HG02840 (cell line): ENCODE measurements at regions not wholly inside any gene's neighbourhood (a gene's known extent, or its start where the extent isn't known, plus 50 kb on each side); places are given as distances from the start of the nearest gene placed in this dataset.
"Not testable (repeated sequence)": the region's sequence is repeated elsewhere in the genome, so short reads cannot be mapped to it uniquely, and the experiment has no call there.

Experiments
- ATAC-seq: cut with Tn5 transposase; IDR thresholded peaks from one replicate; pipeline ENCODE4 v1.9.1; 2021; ENCODE audit warnings: mild to moderate bottlenecking, moderate library complexity, moderate number of reproducible peaks; ENCODE audit not compliant: unreplicated experiment, low FRiP score

- ATAC-seq: no peak
Measured at GRCh38 chr13:38012096-38012495, 142.5 kb upstream of the TRPC4 start.

- ATAC-seq: no peak
Measured at GRCh38 chr13:38008636-38009035, 139.1 kb upstream of the TRPC4 start.

- no peak for ATAC-seq
Measured at GRCh38 chr13:38002606-38003005, 133.0 kb upstream of the TRPC4 start.

DNA sequence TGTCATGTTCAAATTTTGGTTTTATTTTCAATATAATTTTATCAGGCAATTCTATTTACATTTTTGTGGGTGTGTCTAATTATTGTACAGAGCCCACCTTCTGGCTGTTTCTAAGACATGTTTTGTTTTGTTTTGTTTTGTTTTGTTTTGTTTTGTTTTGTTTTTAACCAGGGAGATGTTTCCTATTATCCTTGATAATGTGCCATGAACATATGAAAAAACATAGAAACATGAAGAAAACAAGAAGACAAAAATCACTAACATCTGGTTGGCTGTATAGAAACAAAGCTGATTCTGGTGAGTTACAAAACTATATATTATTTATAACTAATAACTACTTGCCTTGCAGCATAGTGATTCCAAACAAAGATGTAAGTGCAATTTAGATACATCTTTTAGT lies 128.1 kb upstream of the TRPC4 start:
- no peak for ATAC-seq

DNA sequence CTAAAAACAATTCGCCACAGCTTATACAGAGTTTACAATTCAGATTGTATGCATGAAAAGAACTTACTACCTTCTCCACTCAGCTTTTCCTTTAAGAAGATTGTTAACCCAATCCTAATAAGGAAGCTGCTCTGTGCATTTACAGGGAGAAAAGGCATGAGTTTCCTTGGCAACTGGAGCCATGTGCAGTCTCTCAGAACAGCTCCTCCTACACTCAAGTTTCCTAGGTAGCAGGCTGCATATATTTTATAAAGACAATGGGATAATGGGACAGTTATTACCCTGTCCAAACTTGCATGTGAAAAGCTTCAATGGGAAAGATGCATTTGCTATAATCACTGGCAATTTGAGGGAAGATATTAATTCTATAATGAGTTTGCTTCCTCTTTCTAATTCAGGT lies 125.5 kb upstream of the TRPC4 start:
- ATAC-seq: no peak

- no peak for ATAC-seq
Measured at GRCh38 chr13:37986811-37987210, 117.2 kb upstream of the TRPC4 start.

- ATAC-seq: no peak
Measured at GRCh38 chr13:37985281-37985680, 115.7 kb upstream of the TRPC4 start.

GRCh38 chr13:37984357-37984756 lies 114.8 kb upstream of the TRPC4 start:
- no peak for ATAC-seq

- no peak for ATAC-seq
Measured at GRCh38 chr13:37981932-37982331, 112.4 kb upstream of the TRPC4 start.

GRCh38 chr13:37978680-37979079 lies 109.1 kb upstream of the TRPC4 start:
- no peak for ATAC-seq

DNA sequence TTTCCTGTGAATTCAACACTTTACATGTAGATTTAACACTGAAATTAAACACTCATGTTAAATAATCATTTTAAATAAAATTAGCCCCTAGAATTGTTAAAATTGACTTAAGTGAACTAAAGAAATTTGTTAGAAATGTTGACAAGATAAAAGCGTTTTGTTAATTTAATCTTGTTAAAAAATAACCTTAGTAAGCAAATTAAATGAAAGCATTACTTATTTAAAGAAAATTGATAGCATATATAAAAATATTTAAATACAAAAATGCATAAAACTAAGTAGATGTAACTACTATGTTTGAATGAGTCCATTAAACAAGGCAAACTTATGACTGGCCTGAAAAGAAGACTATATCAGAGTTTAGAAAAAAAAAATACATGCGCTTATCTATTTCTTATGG lies 99.0 kb upstream of the TRPC4 start:
- ATAC-seq: no peak

- no peak for ATAC-seq
Measured at GRCh38 chr13:37966266-37966665, 96.7 kb upstream of the TRPC4 start.

- ATAC-seq: no peak
Measured at GRCh38 chr13:37960427-37960826, 90.9 kb upstream of the TRPC4 start.

DNA sequence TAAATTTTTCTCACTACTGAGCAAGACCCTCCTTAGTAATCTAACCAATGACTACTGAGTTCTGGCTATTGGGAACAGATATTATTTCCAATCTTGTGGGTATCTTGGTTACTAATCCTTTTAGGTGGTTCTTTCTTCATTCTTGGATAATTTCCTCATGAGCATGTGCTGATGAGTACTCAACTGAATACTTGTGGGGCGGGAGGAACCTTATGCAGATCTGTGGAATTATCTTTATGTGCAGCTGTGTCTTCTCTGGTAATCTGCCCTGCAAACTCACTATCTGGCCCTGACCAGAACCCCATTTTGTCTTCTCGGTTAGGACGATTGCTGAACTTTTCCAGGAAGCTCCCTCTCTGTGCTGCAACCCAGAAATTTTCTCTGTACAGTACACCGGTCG lies 89.7 kb upstream of the TRPC4 start:
- ATAC-seq: no peak

DNA sequence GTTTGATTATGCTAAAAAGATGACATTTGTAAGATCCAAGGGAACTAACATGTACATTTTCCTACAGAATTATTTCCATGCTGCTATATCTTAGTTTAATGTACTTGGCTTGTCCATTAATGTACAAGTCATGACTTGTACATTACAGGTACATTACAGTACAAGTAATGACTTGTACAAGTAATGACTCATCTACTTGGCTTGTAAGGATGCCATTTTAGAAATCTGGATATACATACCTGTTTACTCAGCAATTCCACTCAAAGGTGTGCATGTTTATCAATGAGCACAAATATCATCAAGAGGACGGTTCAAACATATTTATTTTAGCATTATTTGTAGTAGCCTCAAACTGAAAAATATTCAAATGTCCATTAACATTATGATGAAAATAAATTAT lies 87.0 kb upstream of the TRPC4 start:
- no peak for ATAC-seq

DNA sequence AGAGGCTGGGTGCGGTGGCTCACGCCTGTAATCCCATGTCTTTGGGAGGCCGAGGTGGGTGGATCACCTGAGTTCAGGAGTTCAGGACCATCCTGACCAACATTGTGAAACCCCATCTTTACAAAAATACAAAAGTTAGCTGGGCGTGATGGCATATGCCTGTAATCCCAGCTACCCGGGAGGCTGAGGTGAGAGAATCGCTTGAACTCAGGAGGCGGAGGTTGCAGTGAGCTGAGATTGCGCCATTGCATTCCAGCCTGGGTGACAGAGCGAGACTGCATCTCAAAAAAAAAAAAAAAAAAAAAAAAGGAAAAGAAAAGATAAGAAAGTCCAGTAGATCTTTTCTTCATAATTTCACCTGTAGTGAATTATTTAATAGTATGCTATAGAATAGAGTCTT lies 85.0 kb upstream of the TRPC4 start:
- not testable (repeated sequence) for ATAC-seq

- ATAC-seq: no peak
Measured at GRCh38 chr13:37954191-37954590, 84.6 kb upstream of the TRPC4 start.

GRCh38 chr13:37953696-37954095 lies 84.1 kb upstream of the TRPC4 start:
- ATAC-seq: no peak

- ATAC-seq: no peak
Measured at GRCh38 chr13:37950016-37950415, 80.4 kb upstream of the TRPC4 start.

GRCh38 chr13:37947419-37948140 lies 78.0 kb upstream of the TRPC4 start:
- ATAC-seq: no peak

DNA sequence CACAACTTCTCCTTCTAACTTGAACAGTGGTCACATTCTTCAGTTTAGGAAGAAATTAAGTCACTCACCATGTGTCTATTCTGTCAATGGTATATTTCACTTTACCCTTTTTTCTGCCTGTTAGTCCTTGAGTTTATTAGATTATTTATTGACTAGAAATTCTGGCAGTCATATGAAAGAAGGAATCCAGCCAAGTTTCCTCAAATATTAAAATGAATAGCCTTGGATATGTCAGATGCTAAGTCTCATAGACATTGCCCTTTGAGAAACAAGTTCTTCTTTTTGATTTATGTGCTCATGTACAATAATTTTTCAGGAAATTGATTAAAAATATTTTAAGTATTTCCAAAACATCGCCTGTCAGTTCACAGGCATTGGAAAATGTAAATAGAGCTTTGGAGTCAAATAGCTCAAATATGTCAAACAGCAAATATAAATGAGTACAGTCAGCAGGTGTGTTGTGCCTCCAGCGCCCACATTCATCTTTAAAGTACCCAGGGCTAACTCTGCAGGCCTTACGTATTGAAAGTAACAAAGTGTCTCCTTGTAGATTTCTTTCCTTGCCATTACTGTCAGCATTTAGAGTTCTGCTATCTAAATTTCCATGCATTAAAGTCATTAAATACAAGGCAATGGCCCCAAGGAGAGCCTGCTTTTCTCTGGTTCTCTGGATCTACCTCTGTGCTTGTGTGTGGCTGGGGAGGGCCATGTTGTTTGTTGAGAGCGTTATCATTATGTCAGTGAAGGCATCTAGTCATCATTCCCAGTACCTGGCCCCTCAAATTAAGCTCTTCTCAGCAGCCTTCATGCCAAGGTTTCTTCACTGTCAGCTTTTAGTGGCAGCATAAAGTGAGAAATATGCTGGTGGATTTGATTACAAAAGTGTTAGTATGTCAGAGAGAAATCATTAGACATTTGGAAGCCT lies 76.3 kb upstream of the TRPC4 start:
- no peak for ATAC-seq
